ENCODE measurements at regions not wholly inside any gene's neighbourhood (a gene's known extent, or its start where the extent isn't known, plus 50 kb on each side); places are given as distances from the start of the nearest gene placed in this dataset.
"Not testable (repeated sequence)": the region's sequence is repeated elsewhere in the genome, so short reads cannot be mapped to it uniquely, and the experiment has no call there.

DNA sequence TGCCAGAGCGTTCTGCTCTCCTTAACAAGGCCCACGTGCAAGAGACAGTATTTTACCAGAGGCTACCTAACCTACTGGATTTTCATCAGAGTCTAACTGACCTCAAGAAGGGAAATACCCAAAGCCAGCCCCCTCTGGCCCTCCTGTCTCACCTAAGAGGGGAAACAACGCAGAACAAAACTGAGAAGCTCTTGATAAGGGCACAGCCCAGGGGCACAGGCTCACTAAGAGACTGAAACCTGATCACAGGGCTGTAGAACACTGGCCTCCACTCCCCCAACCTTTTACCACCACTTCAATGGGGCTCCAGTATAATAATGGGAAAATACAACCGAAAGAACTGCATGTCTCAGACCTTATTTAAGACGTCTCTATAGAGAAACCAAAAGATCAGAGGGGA lies 449.5 kb upstream of the CAMK1G start:
- no peak for DNase-seq

DNA sequence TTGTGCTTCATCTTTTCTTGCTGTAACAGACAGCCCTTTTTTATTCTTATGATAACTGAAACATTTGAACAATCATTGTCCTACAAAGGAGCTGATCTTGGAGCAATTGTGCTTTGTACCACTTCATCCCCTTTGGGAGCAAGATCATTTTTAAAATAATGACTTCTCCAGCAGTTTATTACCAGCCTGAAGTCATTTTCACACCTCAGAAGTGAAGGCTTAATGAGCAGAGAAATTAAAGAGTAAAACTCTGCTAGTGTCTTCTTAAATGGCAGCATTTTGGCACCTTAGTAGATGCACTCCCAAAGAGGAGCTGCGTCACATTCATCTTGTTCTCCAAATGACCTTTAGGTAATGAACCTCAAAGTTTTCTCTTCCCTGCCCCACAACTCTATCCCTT lies 439.6 kb upstream of the CAMK1G start:
- DNase-seq: no peak

GRCh38 chr1:209150114-209150513 lies 433.4 kb upstream of the CAMK1G start:
- DNase-seq: no peak

DNA sequence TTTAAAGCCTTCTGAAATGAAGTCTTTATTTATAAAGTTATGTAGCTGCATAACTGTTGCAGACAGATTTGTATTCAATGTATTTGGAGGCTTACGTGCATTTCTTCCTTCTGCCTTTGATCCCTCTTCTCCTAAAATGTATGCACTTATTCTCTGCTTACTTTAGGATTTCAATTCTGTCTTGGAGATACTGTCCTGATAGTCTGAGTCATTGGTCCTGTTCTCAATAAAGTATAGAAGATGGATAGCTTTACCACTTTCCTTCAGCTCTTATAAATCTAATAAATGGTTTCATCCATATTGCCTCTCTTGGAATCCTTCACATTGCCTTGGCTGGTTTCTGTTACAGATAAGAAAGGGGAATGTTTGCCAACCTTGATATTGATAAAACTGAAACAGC lies 430.1 kb upstream of the CAMK1G start:
- no peak for DNase-seq

- no peak for DNase-seq
Observed at GRCh38 chr1:209154912-209155311, 428.6 kb upstream of the CAMK1G start.

GRCh38 chr1:209155546-209155945 lies 428.0 kb upstream of the CAMK1G start:
- no peak for DNase-seq

- no peak for DNase-seq
Observed at GRCh38 chr1:209156991-209157390, 426.5 kb upstream of the CAMK1G start.

- no peak for DNase-seq
Observed at GRCh38 chr1:209157546-209158249, 425.8 kb upstream of the CAMK1G start.

DNA sequence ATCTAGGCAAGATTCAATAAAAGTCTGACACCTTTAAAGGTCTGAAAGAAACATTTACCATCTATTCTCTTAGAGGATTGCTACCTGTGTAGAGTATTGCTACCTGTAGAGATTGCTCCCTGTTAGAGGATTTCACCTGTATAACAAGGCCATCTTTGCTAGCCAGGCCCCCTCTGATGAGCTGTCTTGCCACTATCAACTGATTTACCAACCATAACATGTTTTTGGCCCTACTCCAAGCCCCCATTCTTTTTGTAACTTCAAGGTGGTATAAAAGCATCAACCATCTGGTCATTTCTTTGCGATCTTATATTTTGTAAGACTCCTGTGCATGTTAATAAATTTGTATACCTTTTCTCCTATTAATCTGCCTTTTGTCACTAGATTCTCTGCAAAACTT lies 424.7 kb upstream of the CAMK1G start:
- no peak for DNase-seq

DNA sequence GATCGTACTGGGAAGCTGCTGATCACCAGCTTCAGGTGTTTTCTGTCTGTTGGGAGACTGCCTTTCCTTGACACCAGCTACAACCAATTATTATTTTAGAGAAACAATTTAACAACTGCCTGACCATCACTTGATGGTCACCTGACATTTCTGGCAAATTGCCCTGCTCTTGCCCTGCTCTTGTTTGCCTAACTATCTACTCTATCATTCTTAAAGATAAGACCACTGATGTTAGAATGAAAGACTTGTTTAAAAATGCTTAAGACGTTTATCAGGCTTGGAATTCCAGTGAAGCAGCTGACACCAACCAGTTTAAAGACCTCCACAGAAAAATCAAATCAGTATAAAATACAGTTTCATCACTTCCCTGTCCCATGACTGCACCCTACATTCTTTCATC lies 423.3 kb upstream of the CAMK1G start:
- DNase-seq: no peak

GRCh38 chr1:209162651-209163050 lies 420.9 kb upstream of the CAMK1G start:
- no peak for DNase-seq

DNA sequence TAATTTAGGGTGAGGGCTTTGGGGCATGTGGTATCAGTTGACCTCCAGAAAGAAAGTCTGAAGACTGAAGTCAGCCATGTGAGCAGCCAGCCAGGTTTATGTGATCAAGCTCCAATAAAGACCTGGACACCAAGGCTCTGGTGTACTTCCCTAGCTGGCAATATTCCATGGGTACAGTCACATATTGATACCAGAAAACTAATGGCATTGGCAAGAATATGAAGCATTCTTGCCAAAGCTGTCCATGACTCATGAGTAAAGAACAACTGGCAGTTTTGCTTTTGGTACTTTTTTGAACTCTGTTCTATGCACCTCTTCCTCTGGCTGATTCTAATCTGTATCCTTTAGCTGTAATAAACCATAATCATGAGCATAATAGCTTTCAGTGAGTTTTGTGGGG lies 415.3 kb upstream of the CAMK1G start:
- no peak for DNase-seq

DNA sequence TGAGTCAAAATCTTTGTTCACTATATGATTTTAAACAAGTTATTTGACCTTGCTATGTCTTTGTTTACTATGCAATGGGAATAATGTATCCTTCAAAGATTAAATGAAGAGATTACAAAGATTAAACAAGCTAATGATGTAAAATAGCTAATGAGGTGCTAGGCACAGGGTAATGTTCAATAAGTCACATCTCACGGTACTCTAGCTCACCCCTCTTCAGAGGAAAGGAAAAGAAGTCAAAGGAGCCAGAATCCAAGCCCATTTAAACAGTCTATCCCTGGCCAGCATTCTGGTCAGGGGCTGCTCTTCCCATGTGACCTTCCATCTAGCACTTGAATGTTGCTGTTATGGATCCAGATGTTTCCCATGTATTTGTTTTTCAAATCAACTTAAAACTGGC lies 412.4 kb upstream of the CAMK1G start:
- no peak for DNase-seq

DNA sequence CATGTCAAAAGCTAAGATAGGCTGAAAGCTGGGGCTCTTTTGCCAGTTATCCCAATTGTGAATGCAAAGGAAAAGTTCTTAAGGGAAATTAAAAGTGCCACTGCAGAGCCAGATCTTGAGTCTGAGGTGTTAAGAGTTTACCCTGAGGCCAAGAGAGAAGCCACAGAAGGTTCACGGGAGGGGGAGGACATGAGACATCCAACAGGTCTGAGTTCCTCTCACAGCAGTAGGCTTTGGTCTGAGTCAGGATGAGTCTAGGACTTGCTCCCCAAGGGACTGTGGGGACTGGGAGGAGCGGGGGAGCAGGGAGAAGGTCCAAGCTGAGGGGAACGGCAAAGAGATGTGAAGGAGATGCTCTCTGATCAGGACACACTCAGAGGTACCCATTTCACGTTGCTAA lies 411.2 kb upstream of the CAMK1G start:
- no peak for DNase-seq

DNA sequence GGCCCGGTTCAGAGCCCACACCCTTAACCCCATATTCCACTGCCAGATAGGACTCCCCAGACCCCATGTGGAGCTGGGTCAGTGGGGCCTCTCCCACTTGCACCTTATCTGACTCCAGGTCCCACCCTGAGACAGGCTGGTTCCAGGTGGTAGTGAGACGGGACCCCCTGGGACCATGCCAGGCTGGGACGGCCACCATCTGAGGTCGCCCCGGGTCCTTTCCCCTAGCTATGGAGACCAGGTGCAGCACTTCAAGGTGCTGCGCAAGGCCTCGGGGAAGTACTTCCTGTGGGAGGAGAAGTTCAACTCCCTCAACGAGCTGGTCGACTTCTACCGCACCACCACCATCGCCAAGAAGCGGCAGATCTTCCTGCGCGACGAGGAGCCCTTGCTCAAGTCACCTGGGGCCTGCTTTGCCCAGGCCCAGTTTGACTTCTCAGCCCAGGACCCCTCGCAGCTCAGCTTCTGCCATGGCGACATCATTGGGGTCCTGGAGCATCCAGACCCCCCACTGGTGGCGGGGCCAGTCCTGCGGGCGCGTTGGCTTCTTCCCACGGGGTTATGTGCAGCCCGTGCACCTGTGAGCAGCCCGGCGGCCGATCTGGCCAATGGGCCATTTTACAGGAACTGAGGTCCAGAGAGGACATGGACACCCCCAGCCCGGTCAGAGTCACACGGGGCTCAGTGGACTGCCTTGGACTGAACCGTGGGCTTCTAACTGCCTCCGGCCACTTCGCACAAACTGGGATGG lies 410.5 kb upstream of the CAMK1G start:
- DNase-seq: not testable (repeated sequence)

DNA sequence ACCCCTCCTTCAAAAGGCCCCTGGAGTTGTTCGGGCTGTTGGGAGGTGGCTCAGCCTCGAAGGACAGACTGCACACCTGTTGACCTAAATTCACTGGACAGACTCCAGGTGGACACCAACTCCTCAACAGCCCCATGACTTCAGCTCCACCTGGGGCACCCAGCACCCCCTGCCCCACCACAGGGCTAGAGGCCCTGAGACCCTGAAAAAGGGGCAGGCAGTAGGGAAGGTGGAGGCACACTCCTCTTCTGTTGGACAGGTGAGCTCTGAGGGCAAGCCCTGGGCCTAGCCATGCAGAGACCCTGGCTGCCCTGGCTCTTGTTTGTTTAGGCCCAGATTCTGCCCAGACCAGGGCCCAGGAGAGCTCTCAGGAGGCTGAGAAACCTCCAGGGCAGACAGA lies 409.7 kb upstream of the CAMK1G start:
- not testable (repeated sequence) for DNase-seq

- DNase-seq: no peak
Observed at GRCh38 chr1:209176866-209177430, 406.6 kb upstream of the CAMK1G start.

GRCh38 chr1:209183195-209183594 lies 400.3 kb upstream of the CAMK1G start:
- DNase-seq: no peak

- no peak for DNase-seq
Observed at GRCh38 chr1:209187589-209187988, 395.9 kb upstream of the CAMK1G start.

GRCh38 chr1:209190591-209191261 lies 392.8 kb upstream of the CAMK1G start:
- peak; percentile 44 for DNase-seq

- no peak for DNase-seq
Observed at GRCh38 chr1:209191262-209191634, 392.3 kb upstream of the CAMK1G start.

- DNase-seq: no peak
Observed at GRCh38 chr1:209196140-209196539, 387.4 kb upstream of the CAMK1G start.

All from right kidney (tissue), 1 donor.